MM.1S (cell line): ENCODE measurements at regions not wholly inside any gene's neighbourhood (a gene's known extent, or its start where the extent isn't known, plus 50 kb on each side); places are given as distances from the start of the nearest gene placed in this dataset.

Source experiments
- EZH2 ChIP-seq: fragments of 300-600 bp; sonication (generic); optimal IDR thresholded peaks from 2 replicates; pipeline ENCODE3; 2017; ENCODE audit warnings: low read depth, mild to moderate bottlenecking, antibody characterized with exemption, low read length, mixed read lengths
- TF ChIP-seq, protein P1 (sequence below): fragments of 300-600 bp; sonication (generic); IDR thresholded peaks from 2 replicates; pipeline ENCODE4 v1.5.1; 2016; ENCODE audit warnings: antibody characterized with exemption, low read length, mixed read lengths

DNA sequence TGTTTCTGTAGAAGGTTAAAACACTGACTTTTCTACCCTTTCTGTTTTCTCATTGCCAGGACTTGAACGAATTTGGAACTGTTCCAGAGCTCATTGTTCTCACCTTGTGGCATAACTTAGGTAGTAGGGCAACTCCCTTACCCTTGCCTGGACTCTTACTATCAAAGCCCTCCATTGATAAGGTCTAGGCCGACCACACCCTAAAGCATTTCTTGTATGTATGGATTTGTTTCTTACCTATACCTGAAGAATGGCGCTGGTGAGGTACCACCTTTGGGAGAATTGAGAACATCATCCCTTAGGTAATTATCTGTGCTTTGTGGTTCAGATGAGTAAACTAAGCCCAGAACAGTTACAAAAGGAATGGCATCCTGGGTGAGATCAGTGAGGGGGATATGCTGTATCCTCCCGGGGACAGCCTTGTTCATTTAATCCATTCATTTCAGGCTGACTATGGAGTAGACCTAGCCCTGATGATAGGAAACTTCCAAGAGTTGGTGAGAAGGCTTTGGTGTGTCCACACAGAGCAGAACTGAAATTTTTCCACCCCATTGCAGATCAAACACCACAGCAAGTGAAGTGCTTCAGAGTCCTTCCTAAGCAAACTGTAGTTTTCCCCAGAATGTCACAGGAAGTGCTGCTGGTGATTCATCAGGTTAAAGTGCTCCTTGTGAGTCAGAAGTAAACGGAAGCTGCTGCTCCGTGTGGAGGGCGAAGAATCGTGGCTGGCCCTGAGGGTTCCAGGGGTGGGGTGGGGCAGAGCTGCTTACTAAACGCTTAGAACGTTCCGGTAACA is 113.0 kb downstream of the TEX26 start:
- TF ChIP-seq, protein P1, sequence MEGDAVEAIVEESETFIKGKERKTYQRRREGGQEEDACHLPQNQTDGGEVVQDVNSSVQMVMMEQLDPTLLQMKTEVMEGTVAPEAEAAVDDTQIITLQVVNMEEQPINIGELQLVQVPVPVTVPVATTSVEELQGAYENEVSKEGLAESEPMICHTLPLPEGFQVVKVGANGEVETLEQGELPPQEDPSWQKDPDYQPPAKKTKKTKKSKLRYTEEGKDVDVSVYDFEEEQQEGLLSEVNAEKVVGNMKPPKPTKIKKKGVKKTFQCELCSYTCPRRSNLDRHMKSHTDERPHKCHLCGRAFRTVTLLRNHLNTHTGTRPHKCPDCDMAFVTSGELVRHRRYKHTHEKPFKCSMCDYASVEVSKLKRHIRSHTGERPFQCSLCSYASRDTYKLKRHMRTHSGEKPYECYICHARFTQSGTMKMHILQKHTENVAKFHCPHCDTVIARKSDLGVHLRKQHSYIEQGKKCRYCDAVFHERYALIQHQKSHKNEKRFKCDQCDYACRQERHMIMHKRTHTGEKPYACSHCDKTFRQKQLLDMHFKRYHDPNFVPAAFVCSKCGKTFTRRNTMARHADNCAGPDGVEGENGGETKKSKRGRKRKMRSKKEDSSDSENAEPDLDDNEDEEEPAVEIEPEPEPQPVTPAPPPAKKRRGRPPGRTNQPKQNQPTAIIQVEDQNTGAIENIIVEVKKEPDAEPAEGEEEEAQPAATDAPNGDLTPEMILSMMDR: no peak
- TF ChIP-seq EZH2: no peak
